ENCODE measurements at regions not wholly inside any gene's neighbourhood (a gene's known extent, or its start where the extent isn't known, plus 50 kb on each side); places are given as distances from the start of the nearest gene placed in this dataset.

DNA sequence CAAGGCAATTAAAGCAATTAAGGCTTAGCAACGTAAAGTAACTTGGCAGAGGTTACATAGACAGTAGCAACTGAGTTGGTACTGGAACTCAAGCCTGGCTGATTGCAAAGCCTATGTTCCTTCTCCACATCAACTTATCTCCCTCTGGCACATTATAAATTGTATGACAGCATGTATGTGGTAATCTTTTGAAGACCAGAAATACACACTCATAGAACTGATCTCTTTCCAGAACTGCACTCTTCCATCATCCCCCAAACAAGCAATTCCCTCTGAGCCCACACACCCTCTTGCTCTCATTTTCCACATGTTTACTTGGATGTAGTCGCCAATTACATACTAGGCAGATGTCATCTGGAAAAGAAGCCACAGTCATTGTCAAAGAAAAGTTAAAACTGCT, 502.2 kb downstream of the PLPP3 start:
- intact Hi-C loops (cut with micrococcal nuclease) = no loop called here
- peak; percentile 57 for ATAC-seq
- DNase-seq = no peak

- intact Hi-C loops (cut with micrococcal nuclease) = no loop called here
- peak; percentile 86 for ATAC-seq
- DNase-seq = peak; percentile 72
These were observed 505.2 kb downstream of the PLPP3 start for GRCh38 chr1:56074007-56074651.

GRCh38 chr1:56073614-56074006, 505.8 kb downstream of the PLPP3 start:
- no peak for DNase-seq
- intact Hi-C loops (cut with micrococcal nuclease) = no loop called here

DNA sequence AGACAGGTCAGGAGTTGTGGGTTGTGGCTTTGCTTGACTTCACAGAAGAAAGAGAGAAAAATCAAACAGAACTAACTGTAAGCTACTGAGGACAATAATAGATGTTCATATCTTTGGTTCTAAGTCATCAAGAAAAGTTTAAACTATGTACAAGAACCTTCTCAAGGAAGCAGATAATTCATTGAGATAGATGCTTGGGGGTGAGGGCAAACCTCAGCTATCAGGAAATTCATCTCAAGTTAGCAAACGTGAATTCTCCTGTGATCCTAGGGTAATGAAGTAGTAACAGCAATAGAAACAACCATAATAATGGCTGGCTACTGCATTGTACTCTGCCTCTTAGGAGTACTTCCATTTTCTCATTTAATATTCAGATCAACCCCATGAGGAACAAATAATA, 506.2 kb downstream of the PLPP3 start:
- ATAC-seq (no peak), DNase-seq (no peak)
- intact Hi-C loops (cut with micrococcal nuclease) = no loop called here

More at GRCh38 chr1:56073614-56074006, 505.8 kb downstream of the PLPP3 start:
- peak; percentile 14 for ATAC-seq

DNA sequence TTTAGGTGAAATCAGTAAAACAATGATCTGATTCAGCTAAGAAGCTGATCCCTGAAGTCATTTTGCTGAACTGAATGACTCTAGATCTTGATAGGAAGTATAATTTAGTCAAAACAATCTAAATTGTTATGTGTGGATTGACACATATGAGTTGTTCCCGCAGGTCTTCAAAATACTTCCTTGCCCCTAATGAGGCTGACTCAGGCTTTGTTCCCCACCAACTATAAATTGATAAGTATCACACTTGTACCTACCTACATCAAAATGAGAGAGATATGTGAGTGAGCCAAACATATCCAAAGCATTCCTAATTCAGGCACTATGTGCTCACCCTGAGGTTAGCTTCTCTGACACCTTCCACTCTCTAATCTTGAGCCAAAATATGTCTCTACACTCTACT, 507.1 kb downstream of the PLPP3 start:
- intact Hi-C loops (cut with micrococcal nuclease) = no loop called here
- ATAC-seq = no peak
- DNase-seq = no peak

- ATAC-seq = no peak
- no peak for DNase-seq
- intact Hi-C loops (cut with micrococcal nuclease) = no loop called here
These were observed 508.0 kb downstream of the PLPP3 start for GRCh38 chr1:56071351-56071750.

- ATAC-seq (no peak), DNase-seq (no peak)
- intact Hi-C loops (cut with micrococcal nuclease) = no loop called here
These were observed 508.8 kb downstream of the PLPP3 start for GRCh38 chr1:56070601-56071000.

DNA sequence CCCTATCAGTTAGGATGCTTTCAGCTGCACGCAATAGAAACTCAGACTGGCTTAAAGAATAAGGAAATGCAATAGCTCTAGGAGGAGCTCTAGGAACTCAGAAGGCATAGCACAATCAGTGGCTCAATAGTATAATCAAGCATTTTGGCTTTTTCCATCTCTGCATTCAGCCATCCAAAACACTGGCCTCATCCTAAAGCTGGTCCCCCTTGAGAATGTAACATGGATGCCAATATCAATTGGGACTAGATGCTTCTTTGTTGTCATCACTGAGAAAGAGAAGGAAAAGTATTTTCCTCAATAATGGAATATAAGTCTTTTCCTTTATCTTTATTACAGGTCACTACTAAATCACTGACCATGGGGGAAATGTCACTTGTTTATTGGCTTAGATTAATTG, 509.5 kb downstream of the PLPP3 start:
- intact Hi-C loops (cut with micrococcal nuclease) = no loop called here
- ATAC-seq (no peak), DNase-seq (no peak)

DNA sequence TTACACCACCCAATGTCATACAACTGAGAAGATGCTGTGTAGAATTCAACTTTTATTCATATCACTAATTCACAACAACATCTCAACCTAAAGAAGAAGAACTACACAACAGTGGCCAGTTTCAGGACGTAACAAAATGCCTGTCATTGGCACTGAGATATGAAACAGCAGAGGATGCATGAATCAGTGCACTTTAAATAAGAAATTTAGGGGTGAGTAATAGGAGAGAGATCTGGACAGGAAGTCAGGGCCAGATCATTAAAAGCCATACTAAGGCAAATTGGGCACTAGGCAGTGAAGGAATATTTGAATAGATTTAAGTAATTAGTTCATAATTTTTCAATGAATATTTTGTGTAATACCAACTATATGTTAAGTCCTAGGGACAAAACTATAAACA, 510.5 kb downstream of the PLPP3 start:
- intact Hi-C loops (cut with micrococcal nuclease) = no loop called here
- DNase-seq (no peak), ATAC-seq (no peak)

DNA sequence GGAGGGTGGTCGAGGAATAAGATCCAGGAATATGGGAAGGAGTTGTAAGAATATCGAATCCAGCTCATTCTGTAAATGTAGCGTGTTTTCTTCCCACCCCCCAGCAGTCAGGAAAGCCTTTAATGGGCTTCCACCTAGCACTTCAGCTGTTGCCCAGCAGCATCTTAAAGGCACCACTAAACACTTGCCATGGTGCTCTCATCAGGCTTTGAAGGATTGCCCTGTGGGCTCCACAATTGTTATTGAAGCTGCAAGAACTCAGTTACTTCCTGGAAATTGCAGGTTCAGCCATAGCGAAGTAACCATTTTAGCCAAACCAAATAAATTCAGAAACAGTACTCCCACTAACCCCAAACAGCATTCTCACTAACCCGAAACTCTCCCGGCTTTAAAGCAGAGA, 511.2 kb downstream of the PLPP3 start:
- ATAC-seq (no peak), DNase-seq (no peak)
- intact Hi-C loops (cut with micrococcal nuclease) = no loop called here

- intact Hi-C loops (cut with micrococcal nuclease) = no loop called here
- ATAC-seq = no peak
- DNase-seq = no peak
These were observed 513.6 kb downstream of the PLPP3 start for GRCh38 chr1:56065729-56066128.

- DNase-seq (no peak), ATAC-seq (peak; percentile 77)
- intact Hi-C loops (cut with micrococcal nuclease) = no loop called here
These were observed 514.7 kb downstream of the PLPP3 start for GRCh38 chr1:56064705-56065104.

- ATAC-seq (peak; percentile 69), DNase-seq (peak; percentile 71)
- intact Hi-C loops (cut with micrococcal nuclease) = no loop called here
These were observed 515.9 kb downstream of the PLPP3 start for GRCh38 chr1:56063461-56063860.

DNA sequence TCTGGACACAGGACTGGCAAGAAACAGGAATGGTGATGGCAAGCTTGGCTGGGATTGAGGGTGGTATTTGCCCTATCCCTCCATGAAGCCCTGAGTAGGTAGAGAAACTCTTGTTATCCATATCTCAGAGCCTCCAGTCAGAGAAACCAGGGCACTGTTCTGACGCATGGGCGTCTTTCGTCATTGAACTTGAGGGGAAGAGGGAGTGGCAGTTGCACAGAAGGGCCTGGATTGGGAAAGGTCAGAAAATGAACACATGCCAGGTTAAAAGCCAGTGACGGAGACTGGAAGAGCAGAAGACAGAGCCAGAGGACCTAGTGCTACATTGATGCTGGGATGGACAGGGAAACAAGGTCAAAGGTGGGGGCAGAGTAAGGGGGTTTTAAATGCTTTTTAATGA, 516.7 kb downstream of the PLPP3 start:
- no peak for ATAC-seq
- no peak for DNase-seq
- intact Hi-C loops (cut with micrococcal nuclease) = no loop called here

DNA sequence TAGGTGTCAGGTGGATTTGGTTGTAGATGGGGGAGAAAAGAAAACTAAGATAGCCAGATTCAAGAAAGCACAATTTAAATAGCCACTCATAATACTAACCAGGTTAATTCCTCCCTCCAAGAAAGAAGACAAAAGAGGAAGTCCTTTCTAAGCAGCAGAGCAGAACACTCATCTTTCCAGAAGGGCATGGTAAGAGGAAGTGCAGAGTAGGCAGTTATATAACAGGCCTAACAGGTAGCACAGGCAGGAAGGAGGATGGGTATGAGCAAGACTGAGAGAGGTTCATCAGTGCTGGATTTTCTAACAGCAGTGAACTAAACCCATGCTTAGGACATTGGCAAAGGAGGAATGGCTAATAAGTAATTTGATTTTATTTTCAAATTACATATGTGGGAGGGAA, 517.5 kb downstream of the PLPP3 start:
- intact Hi-C loops (cut with micrococcal nuclease) = no loop called here
- no peak for ATAC-seq

GRCh38 chr1:56060906-56061305, 518.5 kb downstream of the PLPP3 start:
- no peak for DNase-seq
- intact Hi-C loops (cut with micrococcal nuclease) = no loop called here
- no peak for ATAC-seq

More for the DNA sequence above, 517.5 kb downstream of the PLPP3 start:
- no peak for DNase-seq

DNA sequence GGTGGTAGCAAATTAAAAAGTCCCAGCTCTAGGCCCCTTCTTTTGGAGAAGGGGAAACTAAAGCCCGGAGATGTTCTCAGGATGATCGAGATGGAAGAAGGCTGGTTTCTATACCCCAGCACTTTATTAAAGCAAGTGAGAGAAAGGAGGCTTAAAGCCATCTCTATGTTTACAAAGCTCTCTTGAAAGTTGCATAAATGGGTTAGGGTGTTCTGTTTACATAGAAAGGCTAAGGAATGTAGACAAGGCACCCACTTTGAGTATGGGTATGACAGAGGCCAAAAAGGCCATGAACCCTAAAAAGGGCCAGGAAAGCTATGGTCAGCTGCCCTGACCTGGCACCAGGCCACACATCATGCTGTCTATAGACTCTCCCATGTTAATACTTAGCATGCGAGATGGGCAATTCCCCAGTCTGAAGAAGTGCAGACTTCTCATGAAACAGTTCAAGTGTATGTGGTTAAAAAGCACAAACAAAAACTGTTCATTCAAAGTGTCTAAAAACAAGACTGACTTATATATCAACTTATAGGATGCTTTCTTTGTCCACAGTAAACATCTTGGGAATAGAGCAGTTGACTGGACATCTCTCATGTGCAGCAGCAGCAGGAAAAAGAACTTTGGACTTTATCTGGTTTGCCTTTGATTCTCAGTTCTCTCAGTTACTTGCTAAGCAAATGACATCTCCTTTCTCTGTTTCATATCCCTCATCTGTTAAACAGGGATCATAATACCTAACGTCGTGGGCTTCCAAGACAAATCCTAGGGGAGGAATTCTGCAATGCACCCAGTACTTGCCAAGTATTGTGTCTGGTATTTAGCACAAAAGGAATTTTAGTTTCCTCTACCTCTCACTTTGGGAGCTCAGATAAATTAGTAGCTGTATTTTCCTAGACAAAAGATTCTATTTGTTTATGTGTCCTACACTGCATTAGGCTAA, 521.6 kb downstream of the PLPP3 start:
- intact Hi-C loops (cut with micrococcal nuclease) = no loop called here
- no peak for DNase-seq
- no peak for ATAC-seq

- ATAC-seq (peak; percentile 70), DNase-seq (no peak)
- intact Hi-C loops (cut with micrococcal nuclease) = no loop called here
These were observed 522.7 kb downstream of the PLPP3 start for GRCh38 chr1:56056438-56057287.

GRCh38 chr1:56054959-56055358, 524.4 kb downstream of the PLPP3 start:
- intact Hi-C loops (cut with micrococcal nuclease) = no loop called here
- DNase-seq (no peak), ATAC-seq (no peak)

GRCh38 chr1:56052041-56052440, 527.3 kb downstream of the PLPP3 start:
- intact Hi-C loops (cut with micrococcal nuclease) = no loop called here
- DNase-seq = no peak
- no peak for ATAC-seq

All from left ventricle myocardium superior (tissue), 1 donor.